GM20000 (cell line): ENCODE measurements at regions not wholly inside any gene's neighbourhood (a gene's known extent, or its start where the extent isn't known, plus 50 kb on each side); places are given as distances from the start of the nearest gene placed in this dataset.

Experiments used
- DNase-seq: peaks from one replicate; pipeline ENCODE4 v3.0.0; 2012; ENCODE audit warnings: low spot score
- TF ChIP-seq, protein P1 (sequence below): IDR thresholded peaks from 2 replicates; pipeline ENCODE4 v1.5.1; 2012; ENCODE audit warnings: mild to moderate bottlenecking, control low read depth; ENCODE audit errors: extremely low read depth, missing control alignments

DNA sequence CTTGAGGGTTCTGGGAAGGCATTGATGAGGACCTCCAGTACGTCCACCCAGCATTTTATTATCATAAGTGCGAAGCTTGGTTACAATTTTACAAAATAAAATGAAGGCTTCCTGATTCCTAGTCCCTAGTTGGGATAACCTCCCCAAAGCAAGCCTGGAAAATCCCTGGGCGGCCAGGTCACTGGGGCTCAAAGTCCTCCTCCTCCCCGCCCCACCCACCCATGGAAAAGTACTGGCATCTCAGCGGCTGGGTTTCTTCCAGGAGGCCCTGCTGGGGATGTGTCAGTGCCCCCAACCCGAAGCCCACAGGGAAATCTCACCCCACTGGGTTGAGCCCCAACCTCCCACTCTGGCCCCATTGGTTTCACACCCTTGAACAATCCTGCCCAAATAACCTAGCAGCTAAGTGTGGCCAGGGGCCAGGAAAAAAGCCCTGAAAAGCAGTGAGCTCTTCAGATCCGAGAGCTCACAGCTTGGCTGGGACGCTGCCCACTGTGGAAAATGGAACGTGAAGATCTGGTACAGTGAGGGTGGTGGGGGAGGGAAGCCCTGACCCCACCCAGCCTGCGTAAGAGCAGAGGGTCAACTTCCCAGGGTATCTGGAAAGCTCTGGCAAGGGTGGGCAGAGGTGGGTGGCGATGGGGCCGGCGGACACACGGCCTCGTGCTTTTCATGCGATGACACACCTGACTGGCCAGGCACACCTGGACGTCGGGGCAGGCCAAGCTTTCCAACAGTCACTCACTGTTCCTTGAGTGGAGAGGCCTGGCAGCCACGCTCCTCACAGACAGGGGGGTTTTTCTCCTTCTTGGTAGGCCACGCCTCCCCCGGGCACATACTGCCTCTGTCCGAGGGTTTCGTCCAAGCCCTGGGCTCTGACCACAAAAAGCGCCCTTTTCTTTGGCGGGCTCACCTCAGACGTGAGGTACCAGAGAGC lies 324.5 kb downstream of the SOX9 start:
- DNase-seq: no peak
- TF ChIP-seq, protein P1, sequence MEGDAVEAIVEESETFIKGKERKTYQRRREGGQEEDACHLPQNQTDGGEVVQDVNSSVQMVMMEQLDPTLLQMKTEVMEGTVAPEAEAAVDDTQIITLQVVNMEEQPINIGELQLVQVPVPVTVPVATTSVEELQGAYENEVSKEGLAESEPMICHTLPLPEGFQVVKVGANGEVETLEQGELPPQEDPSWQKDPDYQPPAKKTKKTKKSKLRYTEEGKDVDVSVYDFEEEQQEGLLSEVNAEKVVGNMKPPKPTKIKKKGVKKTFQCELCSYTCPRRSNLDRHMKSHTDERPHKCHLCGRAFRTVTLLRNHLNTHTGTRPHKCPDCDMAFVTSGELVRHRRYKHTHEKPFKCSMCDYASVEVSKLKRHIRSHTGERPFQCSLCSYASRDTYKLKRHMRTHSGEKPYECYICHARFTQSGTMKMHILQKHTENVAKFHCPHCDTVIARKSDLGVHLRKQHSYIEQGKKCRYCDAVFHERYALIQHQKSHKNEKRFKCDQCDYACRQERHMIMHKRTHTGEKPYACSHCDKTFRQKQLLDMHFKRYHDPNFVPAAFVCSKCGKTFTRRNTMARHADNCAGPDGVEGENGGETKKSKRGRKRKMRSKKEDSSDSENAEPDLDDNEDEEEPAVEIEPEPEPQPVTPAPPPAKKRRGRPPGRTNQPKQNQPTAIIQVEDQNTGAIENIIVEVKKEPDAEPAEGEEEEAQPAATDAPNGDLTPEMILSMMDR: no peak

DNA sequence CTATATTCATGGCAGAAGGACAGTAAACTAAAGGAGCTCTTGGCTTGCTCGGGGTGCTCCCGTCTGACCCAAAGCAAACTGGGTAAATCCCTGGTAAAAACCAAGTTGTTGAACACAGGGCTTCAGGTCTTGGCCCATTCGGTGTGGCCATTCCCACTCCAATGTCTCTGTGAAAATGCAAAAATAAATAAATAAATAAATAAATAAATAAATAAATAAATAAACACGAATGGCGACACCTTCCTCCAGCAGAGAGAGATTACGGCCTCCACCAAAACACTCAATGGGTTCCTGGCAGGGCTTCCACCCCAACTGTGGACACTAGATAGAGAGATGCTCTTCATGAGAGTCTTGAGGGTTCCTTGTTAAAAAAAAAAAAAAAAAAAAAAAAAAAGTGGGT lies 325.3 kb downstream of the SOX9 start:
- DNase-seq: no peak
- TF ChIP-seq, protein P1: no peak

- TF ChIP-seq, protein P1: no peak
- no peak for DNase-seq
Measured at GRCh38 chr17:72446525-72447250, 325.9 kb downstream of the SOX9 start.

DNA sequence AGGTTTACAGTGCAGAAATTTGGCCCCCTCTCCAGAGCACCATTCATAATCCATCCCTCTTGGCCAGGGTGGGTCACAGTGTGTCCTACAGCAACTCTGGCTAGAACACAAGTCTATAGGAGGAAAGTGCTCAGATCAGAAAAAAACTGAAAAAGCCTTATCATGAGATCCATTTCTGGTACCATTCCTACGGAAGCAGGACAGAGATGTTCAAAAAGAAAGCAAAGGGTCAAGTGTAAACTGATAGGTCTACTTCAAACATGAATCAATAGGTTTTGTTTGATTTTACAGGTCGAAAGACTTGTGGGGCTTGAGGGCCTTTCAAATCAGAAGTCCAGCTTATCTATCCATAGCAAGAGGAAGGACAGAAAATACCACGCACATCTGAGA lies 326.4 kb downstream of the SOX9 start:
- TF ChIP-seq, protein P1: no peak
- DNase-seq: no peak

GRCh38 chr17:72448019-72448418 lies 327.2 kb downstream of the SOX9 start:
- DNase-seq: no peak

DNA sequence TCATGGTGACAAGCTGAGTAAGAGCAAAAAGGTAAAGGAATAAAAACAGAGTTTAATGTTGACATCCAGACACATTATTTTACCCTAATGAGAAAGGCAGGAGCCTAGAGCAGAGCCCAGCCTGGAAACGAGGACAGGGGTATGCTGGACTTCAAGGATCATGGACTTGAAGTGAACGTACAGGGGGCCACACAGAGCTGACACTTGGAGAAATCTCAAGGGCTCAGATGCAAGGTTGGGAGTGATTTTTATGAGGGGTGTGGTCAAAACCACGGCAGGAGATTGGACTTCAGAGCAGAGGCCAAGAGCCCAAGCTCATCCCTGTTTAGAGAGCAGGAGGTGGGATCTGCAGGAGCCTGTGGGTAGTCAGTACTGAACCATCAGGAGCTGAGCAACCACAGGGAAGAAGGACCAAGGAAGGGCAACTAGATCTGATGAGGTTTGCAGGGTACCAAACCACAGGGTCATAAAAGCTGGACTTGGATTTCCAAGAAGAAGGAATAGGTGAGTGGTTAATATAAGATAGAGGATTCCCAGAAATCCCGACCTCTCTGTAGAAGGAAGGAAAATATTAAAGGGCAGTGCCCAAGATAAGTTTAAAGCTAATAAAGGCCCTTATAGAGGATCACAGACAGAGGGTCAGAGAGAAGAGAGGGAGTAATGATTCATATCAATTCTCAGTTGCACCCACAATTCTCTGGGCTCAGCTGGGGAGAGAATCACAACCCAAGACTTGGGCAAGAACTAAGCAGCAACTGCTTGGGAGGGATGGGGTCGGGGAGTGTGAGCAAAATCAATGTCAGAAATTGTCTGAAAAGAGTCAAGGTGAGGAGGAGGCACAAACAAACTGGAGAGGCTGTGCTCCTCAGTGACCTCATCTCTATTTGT lies 331.7 kb downstream of the SOX9 start:
- TF ChIP-seq, protein P1: no peak
- DNase-seq: no peak

More at GRCh38 chr17:72448019-72448418, 327.2 kb downstream of the SOX9 start:
- TF ChIP-seq, protein P1: no peak
